Gastrocnemius medialis (tissue), 4 donors: ENCODE measurements at regions not wholly inside any gene's neighbourhood (a gene's known extent, or its start where the extent isn't known, plus 50 kb on each side); places are given as distances from the start of the nearest gene placed in this dataset.

Experiments used
- ATAC-seq, 2 donors: fragments of 150-250 bp; one replicate each; pipeline ENCODE4 v1.9.1; 2016
- DNase-seq, 2 donors: peaks; one replicate each; pipeline ENCODE4 v3.0.0-alpha.2; 2019
- H3K27ac ChIP-seq, 4 donors: fragments of 200-600 bp; sonication (generic); 1 replicate in 1 of 4; 2 replicates in 3 of 4; pipeline ENCODE4 v1.5.1; 2016 to 2018; ENCODE audit warnings: mild to moderate bottlenecking in 2 of 4, moderate library complexity in 1 of 4
- H3K27me3 ChIP-seq, 3 donors: fragments of 200-600 bp; sonication (generic) in 2 of 3; 1 replicate in 1 of 3; 2 replicates in 2 of 3; pipeline versions ENCODE4 v1.5.1 to v1.6.0; 2016 to 2019; ENCODE audit warnings: mild to moderate bottlenecking in 1 of 3, moderate library complexity in 1 of 3
- H3K36me3 ChIP-seq, 2 donors: fragments of 200-600 bp; sonication (generic) in 1 of 2; one replicate each; pipeline ENCODE4 v1.5.1; 2017 to 2018
- H3K4me1 ChIP-seq, 2 donors: fragments of 200-600 bp; sonication (generic) in 1 of 2; one replicate each; pipeline ENCODE4 v1.5.1; 2016 to 2017; ENCODE audit warnings: mild to moderate bottlenecking in 2 of 2
- H3K4me3 ChIP-seq, 4 donors: fragments of 200-600 bp; sonication (generic) in 3 of 4; 1 replicate in 1 of 4; 2 replicates in 3 of 4; pipeline ENCODE4 v1.5.1; 2016 to 2019; ENCODE audit warnings: mild to moderate bottlenecking in 2 of 4
- H3K9me3 ChIP-seq, 3 donors: fragments of 200-600 bp; sonication (generic) in 2 of 3; 1 replicate in 1 of 3; 2 replicates in 2 of 3; pipeline ENCODE4 v1.5.1; 2016 to 2019
- POLR2A ChIP-seq, 2 donors: fragments of 450-650 bp; IDR thresholded peaks; one replicate each; pipeline ENCODE4 v1.6.1; 2017; ENCODE audit warnings: antibody characterized with exemption in 2 of 2, mild to moderate bottlenecking in 2 of 2, moderate library complexity in 2 of 2
- in situ Hi-C, 4 donors: fragments of 200-750 bp; cut with MboI; loops; one replicate each; pipeline versions ENCODE4 v1.15.0 to v1.8.0; 2017; ENCODE audit warnings: low sequenced_read_pairs in 4 of 4
- intact Hi-C: fragments of 100-400 bp; cut with DNase I; formaldehyde crosslinking; loops from one replicate; pipeline ENCODE4 v1.15.1; 2023; ENCODE audit warnings: low total_unique reads
- TF ChIP-seq, protein P1 (sequence below), 5 experiments: fragments of 450-650 bp in 3 of 5; fragments of 200-600 bp in 2 of 5; sonication (generic) in 2 of 5; IDR thresholded peaks in 4 of 5; conservative IDR thresholded peaks in 1 of 5; 1 replicate in 4 of 5; 2 replicates in 1 of 5; pipeline ENCODE4 v1.5.1; 2016 to 2019; ENCODE audit warnings: antibody characterized with exemption in 5 of 5, mild to moderate bottlenecking in 3 of 5, moderate library complexity in 3 of 5

DNA sequence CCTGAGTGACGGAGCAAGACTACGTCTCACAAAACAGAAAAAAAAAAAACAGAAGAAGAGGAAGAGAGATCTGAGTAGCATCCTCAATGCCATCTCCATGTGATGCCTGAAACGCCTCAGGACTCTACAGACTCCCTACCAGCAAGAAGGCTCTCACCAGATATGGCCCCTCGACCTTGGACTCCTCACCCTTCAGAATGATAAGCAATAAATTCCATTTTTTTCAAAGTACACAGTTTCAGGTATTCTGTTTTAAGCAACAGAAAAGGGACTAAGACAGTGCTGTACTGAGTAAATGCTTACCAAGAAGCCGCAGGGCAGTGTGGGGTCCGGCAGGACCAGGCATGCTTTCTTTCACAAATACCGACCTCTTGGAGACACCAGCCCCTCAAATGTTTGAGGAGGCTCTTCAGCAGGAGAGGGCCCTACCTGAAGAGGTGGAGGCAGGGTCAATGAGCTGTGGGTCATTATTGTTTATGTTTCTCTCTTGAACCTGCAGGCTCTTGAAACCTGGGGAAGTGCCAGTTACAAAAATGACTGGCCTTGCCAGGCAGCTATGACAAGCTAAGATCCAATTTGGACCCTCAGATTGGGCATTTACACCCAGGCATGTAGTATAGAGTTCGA lies 204.1 kb upstream of the LYZL1 start:
- Histone ChIP-seq H3K4me3 (no peak overlapping the region), H3K27ac (no peak overlapping the region), H3K27me3 (no peaks in the 10 kb centered on the region), H3K36me3 (no peaks in the 10 kb centered on the region), H3K9me3 (no peaks in the 10 kb centered on the region), H3K4me1 (no peaks in the 10 kb centered on the region)
- DNase-seq (no peak), ATAC-seq (no peak)
- TF ChIP-seq, protein P1, sequence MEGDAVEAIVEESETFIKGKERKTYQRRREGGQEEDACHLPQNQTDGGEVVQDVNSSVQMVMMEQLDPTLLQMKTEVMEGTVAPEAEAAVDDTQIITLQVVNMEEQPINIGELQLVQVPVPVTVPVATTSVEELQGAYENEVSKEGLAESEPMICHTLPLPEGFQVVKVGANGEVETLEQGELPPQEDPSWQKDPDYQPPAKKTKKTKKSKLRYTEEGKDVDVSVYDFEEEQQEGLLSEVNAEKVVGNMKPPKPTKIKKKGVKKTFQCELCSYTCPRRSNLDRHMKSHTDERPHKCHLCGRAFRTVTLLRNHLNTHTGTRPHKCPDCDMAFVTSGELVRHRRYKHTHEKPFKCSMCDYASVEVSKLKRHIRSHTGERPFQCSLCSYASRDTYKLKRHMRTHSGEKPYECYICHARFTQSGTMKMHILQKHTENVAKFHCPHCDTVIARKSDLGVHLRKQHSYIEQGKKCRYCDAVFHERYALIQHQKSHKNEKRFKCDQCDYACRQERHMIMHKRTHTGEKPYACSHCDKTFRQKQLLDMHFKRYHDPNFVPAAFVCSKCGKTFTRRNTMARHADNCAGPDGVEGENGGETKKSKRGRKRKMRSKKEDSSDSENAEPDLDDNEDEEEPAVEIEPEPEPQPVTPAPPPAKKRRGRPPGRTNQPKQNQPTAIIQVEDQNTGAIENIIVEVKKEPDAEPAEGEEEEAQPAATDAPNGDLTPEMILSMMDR (IDR thresholded peaks at IDR 0.05 in 4 of 5, conservative IDR thresholded peaks at IDR 0.05 in 1 of 5): no peak
- no peak for TF ChIP-seq POLR2A (IDR thresholded peaks at IDR 0.05)
- in situ Hi-C loops (no loop called here), intact Hi-C loops (no loop called here)

- DNase-seq (no peak), ATAC-seq (no peak)
- no peak for TF ChIP-seq POLR2A (IDR thresholded peaks at IDR 0.05)
- TF ChIP-seq, protein P1 (IDR thresholded peaks at IDR 0.05 in 4 of 5, conservative IDR thresholded peaks at IDR 0.05 in 1 of 5): no peak
- Histone ChIP-seq H3K36me3 (no peaks in the 10 kb centered on the region), H3K4me3 (no peak overlapping the region), H3K4me1 (no peaks in the 10 kb centered on the region), H3K27me3 (no peaks in the 10 kb centered on the region), H3K9me3 (no peaks in the 10 kb centered on the region), H3K27ac (no peak overlapping the region)
- in situ Hi-C loops: no loop called here
- intact Hi-C loops: no loop called here
Measured at GRCh38 chr10:29089091-29089490, 199.8 kb upstream of the LYZL1 start.

DNA sequence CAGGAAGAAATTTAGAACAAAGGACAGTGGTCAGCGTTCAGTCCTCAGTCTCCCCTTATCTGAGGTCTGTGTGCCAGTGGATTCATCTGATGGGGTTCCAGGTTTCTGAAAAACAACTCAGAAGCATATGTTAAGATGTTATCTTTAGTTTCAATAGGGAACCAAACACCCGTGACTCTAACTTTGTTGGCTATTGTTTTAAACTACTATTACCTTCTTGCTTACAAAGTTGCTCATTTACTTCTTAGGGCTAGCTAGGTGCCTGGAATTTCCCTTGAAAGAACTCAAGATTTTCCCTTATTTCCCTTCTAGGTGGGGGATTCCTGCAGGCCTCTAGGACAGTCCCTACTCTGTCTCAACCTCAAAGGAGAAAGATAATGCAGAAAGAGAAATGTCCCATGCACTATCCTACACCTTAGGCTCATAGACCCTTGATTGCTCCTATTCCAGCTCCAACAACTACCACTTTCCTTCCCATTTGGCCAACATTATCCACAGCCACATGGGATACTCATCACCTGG lies 192.5 kb upstream of the LYZL1 start:
- TF ChIP-seq POLR2A (IDR thresholded peaks at IDR 0.05): no peak
- TF ChIP-seq, protein P1 (IDR thresholded peaks at IDR 0.05 in 4 of 5, conservative IDR thresholded peaks at IDR 0.05 in 1 of 5): no peak
- in situ Hi-C loops (no loop called here), intact Hi-C loops (no loop called here)
- Histone ChIP-seq H3K9me3 (no peaks in the 10 kb centered on the region), H3K4me3 (no peak overlapping the region), H3K27me3 (no peaks in the 10 kb centered on the region), H3K36me3 (no peaks in the 10 kb centered on the region), H3K27ac (no peak overlapping the region), H3K4me1 (no peaks in the 10 kb centered on the region)
- DNase-seq: no peak
- ATAC-seq: no peak

GRCh38 chr10:29098423-29098822 lies 190.4 kb upstream of the LYZL1 start:
- in situ Hi-C loops (no loop called here), intact Hi-C loops (no loop called here)
- Histone ChIP-seq H3K27me3 (no peaks in the 10 kb centered on the region), H3K4me1 (no peaks in the 10 kb centered on the region), H3K27ac (no peak overlapping the region), H3K9me3 (no peaks in the 10 kb centered on the region), H3K36me3 (no peaks in the 10 kb centered on the region), H3K4me3 (no peak overlapping the region)
- DNase-seq (no peak), ATAC-seq (no peak)
- no peak for TF ChIP-seq POLR2A (IDR thresholded peaks at IDR 0.05)
- TF ChIP-seq, protein P1 (IDR thresholded peaks at IDR 0.05 in 4 of 5, conservative IDR thresholded peaks at IDR 0.05 in 1 of 5): no peak

GRCh38 chr10:29099001-29099400 lies 189.9 kb upstream of the LYZL1 start:
- no peaks in the 10 kb centered on the region for H3K4me1 ChIP-seq
- intact Hi-C loops: no loop called here

More at GRCh38 chr10:29099001-29099400, 189.9 kb upstream of the LYZL1 start:
- Histone ChIP-seq H3K27me3 (no peaks in the 10 kb centered on the region), H3K9me3 (no peaks in the 10 kb centered on the region), H3K4me3 (no peak overlapping the region), H3K27ac (no peak overlapping the region), H3K36me3 (no peaks in the 10 kb centered on the region)
- no peak for ATAC-seq
- TF ChIP-seq POLR2A (IDR thresholded peaks at IDR 0.05): no peak
- TF ChIP-seq, protein P1 (IDR thresholded peaks at IDR 0.05 in 4 of 5, conservative IDR thresholded peaks at IDR 0.05 in 1 of 5): no peak
- in situ Hi-C loops: no loop called here
- no peak for DNase-seq
